ENCODE measurements at regions not wholly inside any gene's neighbourhood (a gene's known extent, or its start where the extent isn't known, plus 50 kb on each side); places are given as distances from the start of the nearest gene placed in this dataset.

DNA sequence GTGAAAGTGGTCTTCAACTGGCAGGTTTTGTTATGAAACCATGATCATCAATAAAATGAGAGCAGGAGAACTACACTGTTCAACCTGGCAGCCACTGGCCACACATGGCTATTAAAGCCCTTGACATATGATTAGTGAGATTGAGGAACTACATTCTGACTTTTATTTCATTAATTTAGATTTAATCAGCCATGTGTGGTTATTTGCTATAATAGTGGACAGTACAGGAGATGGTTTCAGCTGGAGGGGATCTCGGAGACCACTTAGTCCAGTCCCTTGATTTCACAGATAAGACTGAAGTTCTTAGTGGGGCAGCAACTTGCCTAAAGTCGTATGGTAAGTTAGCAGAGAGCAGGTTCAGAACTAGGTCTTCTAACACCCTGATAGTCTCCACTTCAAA, 111.7 kb upstream of the BMPER start:
- ChIA-PET POLR2A (no interaction called here), CTCF (ENCODE audit: low intra/inter-chr PET ratio) (no interaction called here)
- Histone ChIP-seq H3K9ac (ENCODE audit: insufficient read depth in 1 of 2, low read depth in 2 of 2, low read length in 2 of 2) (no peak overlapping the region), H4K20me1 (replicated peaks; ENCODE audit: control insufficient read depth, insufficient read depth, low read length) (no peaks in the 10 kb centered on the region), H3K9me3 (replicated peaks; ENCODE audit: control insufficient read depth, insufficient read depth, low read depth, low read length) (no peaks in the 10 kb centered on the region), H3K27me3 (ENCODE audit: control insufficient read depth in 2 of 2, insufficient read depth in 2 of 2, low read length in 2 of 2) (no peaks in the 10 kb centered on the region), H3K36me3 (ENCODE audit: control insufficient read depth, insufficient read depth, low read length) (no peaks in the 10 kb centered on the region), H3K9me1 (ENCODE audit: control insufficient read depth, insufficient read depth, low read length) (no peaks in the 10 kb centered on the region), H2AFZ (ENCODE audit: low read depth, low read length) (no peak overlapping the region), H3K79me2 (ENCODE audit: control insufficient read depth, insufficient read depth, low read length) (no peaks in the 10 kb centered on the region), H3K27ac (ENCODE audit: extremely low read depth, low read depth, low read length) (no peak overlapping the region), H3K4me3 (no peak overlapping the region), H3K4me1 (replicated peaks in 1 of 2; ENCODE audit: control insufficient read depth in 2 of 2, insufficient read depth in 2 of 2, low read length in 2 of 2) (no peaks in the 10 kb centered on the region), H3K4me2 (ENCODE audit: insufficient read depth, low read length) (no peak overlapping the region)
- WGBS (ENCODE audit: insufficient coverage, low coverage, missing lambda C conversion rate), result 0% methylated on average over 2 of the region's 2 CpGs
- no peak for ATAC-seq
- FAIRE-seq, result no peak
- intact Hi-C loops (cut with micrococcal nuclease) (no loop called here), in situ Hi-C loops (cut with MboI) (no loop called here)
- DNase-seq (ENCODE audit: extremely low read depth in 1 of 4, low spot score in 3 of 4), result no peak
- TF ChIP-seq ZFP1 (CRISPR knock-in tag; IDR thresholded peaks at IDR 0.05), result no peak
- no peak for TF ChIP-seq RCOR1 (IDR thresholded peaks at IDR 0.05; ENCODE audit: borderline replicate concordance in 1 of 2, low read depth in 2 of 2, low read length in 2 of 2)
- no peak for TF ChIP-seq MEF2A (IDR thresholded peaks at IDR 0.05; ENCODE audit: control insufficient read depth, low read depth, low read length)
- BruUV-seq (replicated peaks), result no TSS peak

DNA sequence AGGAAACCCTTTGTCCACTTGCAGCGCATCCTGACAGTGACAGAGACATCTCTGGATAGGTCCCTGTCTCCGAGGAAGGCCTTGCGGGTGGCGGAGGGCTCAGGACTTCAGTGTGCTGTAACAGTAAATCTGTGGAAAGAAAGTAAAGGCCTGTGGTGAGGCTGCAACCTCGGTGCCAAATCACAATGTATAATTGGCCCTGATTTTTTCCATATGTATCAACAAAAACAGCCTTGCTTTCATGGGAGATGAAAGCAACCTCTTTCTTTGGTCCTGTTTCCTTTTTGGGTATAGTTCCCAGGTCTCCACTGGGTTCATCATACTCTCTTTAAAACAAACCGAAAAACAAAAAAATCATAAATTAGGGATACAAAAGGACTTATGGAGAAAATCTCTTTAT, 110.9 kb upstream of the BMPER start:
- TF ChIP-seq TAF7 (tag; IDR thresholded peaks at IDR 0.05), result no peak
- no peak overlapping the region for H2AFZ ChIP-seq (ENCODE audit: low read depth, low read length)
- in situ Hi-C loops (cut with MboI) (no loop called here), intact Hi-C loops (cut with micrococcal nuclease) (no loop called here)
- H3K9me3 ChIP-seq (replicated peaks; ENCODE audit: control insufficient read depth, insufficient read depth, low read depth, low read length), result no peaks in the 10 kb centered on the region
- H3K27ac ChIP-seq (ENCODE audit: extremely low read depth, low read depth, low read length), result no peak overlapping the region
- no peak overlapping the region for H3K4me3 ChIP-seq
- no TSS peak for BruUV-seq (replicated peaks)
- no peak for FAIRE-seq
- H3K36me3 ChIP-seq (ENCODE audit: control insufficient read depth, insufficient read depth, low read length), result no peaks in the 10 kb centered on the region
- 0% methylated on average over 6 of the region's 6 CpGs for WGBS (ENCODE audit: insufficient coverage, low coverage, missing lambda C conversion rate)
- H3K4me1 ChIP-seq (replicated peaks in 1 of 2; ENCODE audit: control insufficient read depth in 2 of 2, insufficient read depth in 2 of 2, low read length in 2 of 2), result no peaks in the 10 kb centered on the region
- H3K27me3 ChIP-seq (ENCODE audit: control insufficient read depth in 2 of 2, insufficient read depth in 2 of 2, low read length in 2 of 2), result no peaks in the 10 kb centered on the region
- ATAC-seq, result no peak
- no peak overlapping the region for H3K4me2 ChIP-seq (ENCODE audit: insufficient read depth, low read length)
- no peaks in the 10 kb centered on the region for H3K9me1 ChIP-seq (ENCODE audit: control insufficient read depth, insufficient read depth, low read length)
- no peaks in the 10 kb centered on the region for H4K20me1 ChIP-seq (replicated peaks; ENCODE audit: control insufficient read depth, insufficient read depth, low read length)
- ChIA-PET CTCF (ENCODE audit: low intra/inter-chr PET ratio) (no interaction called here), POLR2A (no interaction called here)
- H3K79me2 ChIP-seq (ENCODE audit: control insufficient read depth, insufficient read depth, low read length), result no peaks in the 10 kb centered on the region
- no peak for DNase-seq (ENCODE audit: extremely low read depth in 1 of 4, low spot score in 3 of 4)
- H3K9ac ChIP-seq (ENCODE audit: insufficient read depth in 1 of 2, low read depth in 2 of 2, low read length in 2 of 2), result no peak overlapping the region
